HepG2 (cell line): ENCODE measurements at regions not wholly inside any gene's neighbourhood (a gene's known extent, or its start where the extent isn't known, plus 50 kb on each side); places are given as distances from the start of the nearest gene placed in this dataset.

Experiments used
- ATAC-seq: fragments of 200-7000 bp; cut with Tn5 transposase; 3 replicates; pipeline ENCODE4 v1.9.1; 2020; ENCODE audit warnings: mild to moderate bottlenecking, moderate library complexity
- BruUV-seq: library from RNA; stranded (reverse); fragments of 400-500 nt; replicated peaks from 2 replicates; lab custom pipeline; 2021; lab: Mats Ljungman, UMichigan
- CTCF ChIA-PET: fragments of 300-600 bp; formaldehyde crosslinking; extraction: SDS; loops from one replicate; lab custom pipeline; 2021; ENCODE audit warnings: low total read pairs, inconsistent platforms, low intra/inter-chr PET ratio; lab: Yijun Ruan, JAX
- POLR2A ChIA-PET: fragments of 350-600 bp; sonication (Branson Sonifier 250); formaldehyde crosslinking; loops from one replicate; lab custom pipeline; 2020; ENCODE audit warnings: antibody characterized with exemption, inconsistent platforms; lab: Yijun Ruan, JAX
- DNase-seq: peaks from one replicate; pipeline ENCODE4 v3.0.0-alpha.2; 2015; ENCODE audit warnings: low spot score
- FAIRE-seq: peaks from 3 replicates; lab custom pipeline; 2011; peaks lifted over from hg19 to GRCh38; lab: Jason Lieb, UNC
- H2AFZ ChIP-seq: one replicate; pipeline ENCODE4 v1.6.1; 2011; ENCODE audit warnings: low read length, inconsistent platforms
- H3K27ac ChIP-seq: fragments of 300-600 bp; 3 replicates; pipeline ENCODE4 v1.8.0; 2011; ENCODE audit warnings: mixed run types, mild to moderate bottlenecking, mixed read lengths, low read length, inconsistent platforms; ENCODE audit not compliant: insufficient read depth; ENCODE audit errors: extremely low read length
- H3K27me3 ChIP-seq, 2 experiments: fragments of 200-600 bp in 1 of 2; 2 replicates in 1 of 2; 3 replicates in 1 of 2; pipeline versions ENCODE4 v1.6.0 to v1.8.0; 2011; ENCODE audit warnings: low read length in 2 of 2, mild to moderate bottlenecking in 2 of 2, moderate library complexity in 2 of 2, inconsistent platforms in 1 of 2; ENCODE audit not compliant: insufficient read depth in 2 of 2, control insufficient read depth in 1 of 2
- H3K36me3 ChIP-seq, 2 experiments: fragments of 200-600 bp in 1 of 2; replicated peaks in 1 of 2; 2 replicates in 1 of 2; 3 replicates in 1 of 2; pipeline versions ENCODE4 v1.5.1 to v1.8.0; 2011; ENCODE audit warnings: low read length in 2 of 2, inconsistent platforms in 1 of 2; ENCODE audit not compliant: insufficient read depth in 2 of 2, control insufficient read depth in 1 of 2
- H3K4me1 ChIP-seq: 2 replicates; pipeline ENCODE4 v1.5.1; 2012; ENCODE audit warnings: low read length, inconsistent platforms; ENCODE audit not compliant: insufficient read depth
- H3K4me2 ChIP-seq: 2 replicates; pipeline ENCODE4 v1.6.0; 2011; ENCODE audit warnings: low read depth, low read length, inconsistent platforms
- H3K4me3 ChIP-seq, 3 experiments: fragments of 200-600 bp in 1 of 3; sonication (generic), shearing (Covaris generic) in 1 of 3; replicated peaks in 1 of 3; 2 replicates each; pipeline ENCODE4 v1.5.1; 2011 to 2016; ENCODE audit warnings: low read length in 3 of 3, inconsistent platforms in 2 of 3, low read depth in 2 of 3, mild to moderate bottlenecking in 2 of 3, control low read depth in 1 of 3, mixed read lengths in 1 of 3; ENCODE audit not compliant: insufficient read depth in 1 of 3
- H3K79me2 ChIP-seq: one replicate; pipeline ENCODE4 v1.6.1; 2011; ENCODE audit warnings: low read length, inconsistent platforms; ENCODE audit not compliant: insufficient read depth
- H3K9ac ChIP-seq: 2 replicates; pipeline ENCODE4 v1.6.0; 2011; ENCODE audit warnings: mild to moderate bottlenecking, low read depth, low read length, inconsistent platforms; ENCODE audit not compliant: insufficient read depth
- H3K9me3 ChIP-seq: 2 replicates; pipeline ENCODE4 v1.5.1; 2012; ENCODE audit warnings: mild to moderate bottlenecking, low read length
- H4K20me1 ChIP-seq: 2 replicates; pipeline ENCODE4 v1.6.0; 2011; ENCODE audit warnings: inconsistent platforms, mild to moderate bottlenecking, low read length, moderate library complexity; ENCODE audit not compliant: insufficient read depth
- DDIT3 ChIP-seq: sonication (generic); formaldehyde crosslinking; IDR thresholded peaks from 2 replicates; pipeline ENCODE4 v1.4.0; 2020; ENCODE audit warnings: mild to moderate bottlenecking, missing genetic modification reagents
- FLYWCH1 ChIP-seq: sonication (generic); formaldehyde crosslinking; IDR thresholded peaks from 2 replicates; pipeline ENCODE4 v1.8.1; 2023; ENCODE audit warnings: mild to moderate bottlenecking, missing genetic modification reagents
- KAT8 ChIP-seq: IDR thresholded peaks from 2 replicates; pipeline ENCODE4 v1.6.1; 2016; ENCODE audit warnings: missing genetic modification reagents, missing compliant biosample characterization
- RERE ChIP-seq: IDR thresholded peaks from 2 replicates; pipeline ENCODE4 v1.6.1; 2016; ENCODE audit warnings: low read depth, missing genetic modification reagents, missing compliant biosample characterization
- TAF15 ChIP-seq: fragments of 200-400 bp; formaldehyde crosslinking; IDR thresholded peaks from one replicate; pipeline ENCODE4 v1.6.1; 2018; ENCODE audit warnings: mild to moderate bottlenecking, low read depth, low read length; ENCODE audit not compliant: poor library complexity, severe bottlenecking
- ZNF296 ChIP-seq: sonication (generic); formaldehyde crosslinking; conservative IDR thresholded peaks from 2 replicates; pipeline ENCODE4 v1.5.0; 2020; ENCODE audit warnings: mild to moderate bottlenecking, missing genetic modification reagents
- ZNF432 ChIP-seq: sonication (generic); formaldehyde crosslinking; IDR thresholded peaks from 2 replicates; pipeline ENCODE4 v1.5.0; 2020; ENCODE audit warnings: missing genetic modification reagents, mild to moderate bottlenecking, borderline replicate concordance
- ZNF501 ChIP-seq: sonication (generic); formaldehyde crosslinking; IDR thresholded peaks from 2 replicates; pipeline ENCODE4 v1.5.1; 2020; ENCODE audit warnings: mild to moderate bottlenecking, moderate library complexity, missing genetic modification reagents
- ZNF513 ChIP-seq: sonication (generic); formaldehyde crosslinking; conservative IDR thresholded peaks from 2 replicates; pipeline ENCODE4 v1.5.0; 2020; ENCODE audit warnings: missing genetic modification reagents
- ZNF577 ChIP-seq: sonication (generic); formaldehyde crosslinking; IDR thresholded peaks from 2 replicates; pipeline ENCODE4 v1.4.0; 2020; ENCODE audit warnings: mild to moderate bottlenecking, low read depth, missing genetic modification reagents, borderline replicate concordance
- ZNF639 ChIP-seq: conservative IDR thresholded peaks from 2 replicates; pipeline ENCODE4 v1.6.1; 2018; ENCODE audit warnings: missing genetic modification reagents
- ZSCAN20 ChIP-seq: sonication (generic); formaldehyde crosslinking; IDR thresholded peaks from 2 replicates; pipeline ENCODE4 v1.4.0; 2020; ENCODE audit warnings: missing genetic modification reagents, mild to moderate bottlenecking, borderline replicate concordance
- WGBS: methylation state at CpG from one replicate; pipeline ENCODE4 v1.1.6; 2017; ENCODE audit warnings: low lambda C conversion rate; 5-methylcytosine and 5-hydroxymethylcytosine counted together
- in situ Hi-C: cut with HindIII; loops from 2 replicates; pipeline ENCODE4 v1.10.0; 2017; ENCODE audit warnings: low pct_unique_long_range_greater_than_20kb; ENCODE audit not compliant: extremely low pct_ligation_motif_present
- intact Hi-C: fragments of 100-400 bp; cut with micrococcal nuclease; formaldehyde crosslinking; loops from one replicate; pipeline ENCODE4 v1.10.0; 2022; ENCODE audit not compliant: unreplicated experiment

GRCh38 chr18:22695674-22696073 is 237.5 kb upstream of the RBBP8 start:
- no peak overlapping the region for H3K4me3 ChIP-seq
- POLR2A ChIA-PET: no interaction called here
- no peak for FAIRE-seq
- DNase-seq: no peak
- H4K20me1 ChIP-seq: no peaks in the 10 kb centered on the region
- BruUV-seq: no TSS peak
- no peak overlapping the region for H3K4me2 ChIP-seq
- H3K27ac ChIP-seq: no peak overlapping the region
- intact Hi-C loops (no loop called here), in situ Hi-C loops (no loop called here)
- no peak for ATAC-seq
- H3K27me3 ChIP-seq: 0 out of 5 replicates have a peak, but pooled peaks cover 0 to 3% of the 10 kb centered on the region in 2 experiments
- 13% methylated on average over 4 of the region's 4 CpGs for WGBS
- no peak overlapping the region for H3K9ac ChIP-seq
- no peaks in the 10 kb centered on the region for H3K4me1 ChIP-seq
- no peak overlapping the region for H2AFZ ChIP-seq
- H3K79me2 ChIP-seq: no peaks in the 10 kb centered on the region
- no peaks in the 10 kb centered on the region for H3K9me3 ChIP-seq
- H3K36me3 ChIP-seq: no peaks in the 10 kb centered on the region
- CTCF ChIA-PET: no interaction called here
- no peak for TF ChIP-seq ZNF577
- no peak for TF ChIP-seq ZNF501 (CRISPR knock-in tag)
- TF ChIP-seq ZNF432 (CRISPR knock-in tag): no peak
- no peak for TF ChIP-seq DDIT3 (CRISPR knock-in tag)
- no peak for TF ChIP-seq RERE (CRISPR knock-in tag)
- no peak for TF ChIP-seq ZNF639 (CRISPR knock-in tag)
- TF ChIP-seq KAT8 (CRISPR knock-in tag): no peak
- no peak for TF ChIP-seq ZSCAN20 (CRISPR knock-in tag)
- TF ChIP-seq FLYWCH1 (CRISPR knock-in tag): no peak
- no peak for TF ChIP-seq TAF15
- TF ChIP-seq ZNF296 (CRISPR knock-in tag): no peak
- TF ChIP-seq ZNF513 (CRISPR knock-in tag): no peak
